WTC11 (cell line): ENCODE measurements at regions not wholly inside any gene's neighbourhood (a gene's known extent, or its start where the extent isn't known, plus 50 kb on each side); places are given as distances from the start of the nearest gene placed in this dataset.
"Not testable (repeated sequence)": the region's sequence is repeated elsewhere in the genome, so short reads cannot be mapped to it uniquely, and the experiment has no call there.

Experiments used
- E2F4 ChIP-seq: sonication (generic); formaldehyde crosslinking; IDR thresholded peaks from 2 replicates; pipeline ENCODE4 v1.8.1; 2022; ENCODE audit warnings: low read depth, mild to moderate bottlenecking, moderate library complexity, missing genetic modification reagents, borderline replicate concordance
- GABPB1 ChIP-seq: sonication (generic); formaldehyde crosslinking; IDR thresholded peaks from 2 replicates; pipeline ENCODE4 v1.8.1; 2023; ENCODE audit warnings: mild to moderate bottlenecking, missing genetic modification reagents
- MAX ChIP-seq: sonication (generic); formaldehyde crosslinking; IDR thresholded peaks from 2 replicates; pipeline ENCODE4 v1.8.0; 2022; ENCODE audit warnings: mild to moderate bottlenecking, missing genetic modification reagents
- TCF7 ChIP-seq: sonication (generic); formaldehyde crosslinking; IDR thresholded peaks from 2 replicates; pipeline ENCODE4 v1.8.0; 2022; ENCODE audit warnings: mild to moderate bottlenecking, low read depth, missing genetic modification reagents, moderate library complexity
- TF ChIP-seq, protein P1 (sequence below): fragments of 200-600 bp; IDR thresholded peaks from 2 replicates; pipeline ENCODE4 v1.8.0; 2022; ENCODE audit warnings: antibody characterized with exemption
- TF ChIP-seq, protein P2 (sequence below): sonication (generic); formaldehyde crosslinking; IDR thresholded peaks from 2 replicates; pipeline ENCODE4 v1.8.0; 2022; ENCODE audit warnings: missing genetic modification reagents
- TF ChIP-seq, protein P3 (sequence below): sonication (generic); formaldehyde crosslinking; IDR thresholded peaks from 2 replicates; pipeline ENCODE4 v1.8.1; 2022; ENCODE audit warnings: missing genetic modification reagents, borderline replicate concordance

GRCh38 chr20:60106186-60106585, 148.0 kb downstream of the CDH26 start:
- TF ChIP-seq MAX; E2F4 (CRISPR knock-in tag); TCF7 (CRISPR knock-in tag); GABPB1 (CRISPR knock-in tag): not testable (repeated sequence)
- TF ChIP-seq, protein P1, sequence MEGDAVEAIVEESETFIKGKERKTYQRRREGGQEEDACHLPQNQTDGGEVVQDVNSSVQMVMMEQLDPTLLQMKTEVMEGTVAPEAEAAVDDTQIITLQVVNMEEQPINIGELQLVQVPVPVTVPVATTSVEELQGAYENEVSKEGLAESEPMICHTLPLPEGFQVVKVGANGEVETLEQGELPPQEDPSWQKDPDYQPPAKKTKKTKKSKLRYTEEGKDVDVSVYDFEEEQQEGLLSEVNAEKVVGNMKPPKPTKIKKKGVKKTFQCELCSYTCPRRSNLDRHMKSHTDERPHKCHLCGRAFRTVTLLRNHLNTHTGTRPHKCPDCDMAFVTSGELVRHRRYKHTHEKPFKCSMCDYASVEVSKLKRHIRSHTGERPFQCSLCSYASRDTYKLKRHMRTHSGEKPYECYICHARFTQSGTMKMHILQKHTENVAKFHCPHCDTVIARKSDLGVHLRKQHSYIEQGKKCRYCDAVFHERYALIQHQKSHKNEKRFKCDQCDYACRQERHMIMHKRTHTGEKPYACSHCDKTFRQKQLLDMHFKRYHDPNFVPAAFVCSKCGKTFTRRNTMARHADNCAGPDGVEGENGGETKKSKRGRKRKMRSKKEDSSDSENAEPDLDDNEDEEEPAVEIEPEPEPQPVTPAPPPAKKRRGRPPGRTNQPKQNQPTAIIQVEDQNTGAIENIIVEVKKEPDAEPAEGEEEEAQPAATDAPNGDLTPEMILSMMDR = not testable (repeated sequence)
- TF ChIP-seq, protein P2, sequence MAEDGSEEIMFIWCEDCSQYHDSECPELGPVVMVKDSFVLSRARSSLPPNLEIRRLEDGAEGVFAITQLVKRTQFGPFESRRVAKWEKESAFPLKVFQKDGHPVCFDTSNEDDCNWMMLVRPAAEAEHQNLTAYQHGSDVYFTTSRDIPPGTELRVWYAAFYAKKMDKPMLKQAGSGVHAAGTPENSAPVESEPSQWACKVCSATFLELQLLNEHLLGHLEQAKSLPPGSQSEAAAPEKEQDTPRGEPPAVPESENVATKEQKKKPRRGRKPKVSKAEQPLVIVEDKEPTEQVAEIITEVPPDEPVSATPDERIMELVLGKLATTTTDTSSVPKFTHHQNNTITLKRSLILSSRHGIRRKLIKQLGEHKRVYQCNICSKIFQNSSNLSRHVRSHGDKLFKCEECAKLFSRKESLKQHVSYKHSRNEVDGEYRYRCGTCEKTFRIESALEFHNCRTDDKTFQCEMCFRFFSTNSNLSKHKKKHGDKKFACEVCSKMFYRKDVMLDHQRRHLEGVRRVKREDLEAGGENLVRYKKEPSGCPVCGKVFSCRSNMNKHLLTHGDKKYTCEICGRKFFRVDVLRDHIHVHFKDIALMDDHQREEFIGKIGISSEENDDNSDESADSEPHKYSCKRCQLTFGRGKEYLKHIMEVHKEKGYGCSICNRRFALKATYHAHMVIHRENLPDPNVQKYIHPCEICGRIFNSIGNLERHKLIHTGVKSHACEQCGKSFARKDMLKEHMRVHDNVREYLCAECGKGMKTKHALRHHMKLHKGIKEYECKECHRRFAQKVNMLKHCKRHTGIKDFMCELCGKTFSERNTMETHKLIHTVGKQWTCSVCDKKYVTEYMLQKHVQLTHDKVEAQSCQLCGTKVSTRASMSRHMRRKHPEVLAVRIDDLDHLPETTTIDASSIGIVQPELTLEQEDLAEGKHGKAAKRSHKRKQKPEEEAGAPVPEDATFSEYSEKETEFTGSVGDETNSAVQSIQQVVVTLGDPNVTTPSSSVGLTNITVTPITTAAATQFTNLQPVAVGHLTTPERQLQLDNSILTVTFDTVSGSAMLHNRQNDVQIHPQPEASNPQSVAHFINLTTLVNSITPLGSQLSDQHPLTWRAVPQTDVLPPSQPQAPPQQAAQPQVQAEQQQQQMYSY (CRISPR knock-in tag) = not testable (repeated sequence)
- TF ChIP-seq, protein P3, sequence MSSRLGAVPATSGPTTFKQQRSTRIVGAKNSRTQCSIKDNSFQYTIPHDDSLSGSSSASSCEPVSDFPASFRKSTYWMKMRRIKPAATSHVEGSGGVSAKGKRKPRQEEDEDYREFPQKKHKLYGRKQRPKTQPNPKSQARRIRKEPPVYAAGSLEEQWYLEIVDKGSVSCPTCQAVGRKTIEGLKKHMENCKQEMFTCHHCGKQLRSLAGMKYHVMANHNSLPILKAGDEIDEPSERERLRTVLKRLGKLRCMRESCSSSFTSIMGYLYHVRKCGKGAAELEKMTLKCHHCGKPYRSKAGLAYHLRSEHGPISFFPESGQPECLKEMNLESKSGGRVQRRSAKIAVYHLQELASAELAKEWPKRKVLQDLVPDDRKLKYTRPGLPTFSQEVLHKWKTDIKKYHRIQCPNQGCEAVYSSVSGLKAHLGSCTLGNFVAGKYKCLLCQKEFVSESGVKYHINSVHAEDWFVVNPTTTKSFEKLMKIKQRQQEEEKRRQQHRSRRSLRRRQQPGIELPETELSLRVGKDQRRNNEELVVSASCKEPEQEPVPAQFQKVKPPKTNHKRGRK (CRISPR knock-in tag) = not testable (repeated sequence)
